Upper lobe of left lung (tissue), 4 donors: ENCODE measurements at regions not wholly inside any gene's neighbourhood (a gene's known extent, or its start where the extent isn't known, plus 50 kb on each side); places are given as distances from the start of the nearest gene placed in this dataset.

Experiments
- CTCF ChIP-seq, 6 experiments: fragments of 450-650 bp in 4 of 6; fragments of 200-600 bp in 2 of 6; sonication (generic) in 2 of 6; IDR thresholded peaks; one replicate each; pipeline ENCODE4 v1.5.1; 2016 to 2019; ENCODE audit warnings: antibody characterized with exemption in 6 of 6
- POLR2A ChIP-seq, 4 donors: fragments of 450-650 bp; IDR thresholded peaks; one replicate each; pipeline ENCODE4 v1.5.1; 2016 to 2017; ENCODE audit warnings: antibody characterized with exemption in 4 of 4, mild to moderate bottlenecking in 2 of 4
- POLR2AphosphoS5 ChIP-seq, 2 donors: sonication (generic); formaldehyde crosslinking; IDR thresholded peaks; one replicate each; pipeline ENCODE4 v1.5.1; 2017; ENCODE audit warnings: antibody characterized with exemption in 2 of 2

GRCh38 chr13:74444864-74445479, 310.8 kb upstream of the KLF12 start:
- TF ChIP-seq CTCF (IDR thresholded peaks at IDR 0.05) (no peak), POLR2A (IDR thresholded peaks at IDR 0.05) (no peak), POLR2AphosphoS5 (IDR thresholded peaks at IDR 0.05) (no peak)
